Prostate gland (tissue), 2 donors: ENCODE measurements at regions not wholly inside any gene's neighbourhood (a gene's known extent, or its start where the extent isn't known, plus 50 kb on each side); places are given as distances from the start of the nearest gene placed in this dataset.

Experiments
- DNase-seq: peaks from one replicate; pipeline ENCODE4 v3.0.0-alpha.2; 2019; ENCODE audit warnings: low spot score
- H3K27ac ChIP-seq, 2 donors: fragments of 200-600 bp; sonication (generic); 2 replicates each; pipeline ENCODE4 v1.5.1; 2017 to 2019
- H3K27me3 ChIP-seq: fragments of 200-600 bp; sonication (generic); replicated peaks from 2 replicates; pipeline ENCODE4 v1.5.1; 2019; ENCODE audit not compliant: insufficient read depth
- H3K36me3 ChIP-seq, 2 donors: fragments of 200-600 bp; sonication (generic); 1 replicate in 1 of 2; 2 replicates in 1 of 2; pipeline versions ENCODE4 v1.5.1 to v1.8.1; 2017 to 2019
- H3K4me1 ChIP-seq: fragments of 200-600 bp; sonication (generic); replicated peaks from 2 replicates; pipeline ENCODE4 v1.5.1; 2019
- H3K4me3 ChIP-seq, 2 donors: fragments of 200-600 bp; sonication (generic); 2 replicates each; pipeline ENCODE4 v1.5.1; 2017 to 2019
- H3K9me3 ChIP-seq: fragments of 200-600 bp; sonication (generic); 2 replicates; pipeline ENCODE4 v1.5.1; 2017
- POLR2A ChIP-seq: fragments of 450-650 bp; IDR thresholded peaks from one replicate; pipeline ENCODE4 v1.6.1; 2016; ENCODE audit warnings: antibody characterized with exemption, mild to moderate bottlenecking
- POLR2AphosphoS5 ChIP-seq: sonication (generic); formaldehyde crosslinking; IDR thresholded peaks from one replicate; pipeline ENCODE4 v1.6.1; 2017; ENCODE audit warnings: antibody characterized with exemption
- whole genome bisulfite sequencing: methylation state at CpG from one replicate; pipeline ENCODE4 v1.1.5; 2018; 5-methylcytosine and 5-hydroxymethylcytosine counted together
- intact Hi-C: fragments of 100-400 bp; cut with DNase I; formaldehyde crosslinking; loops from one replicate; pipeline ENCODE4 v1.14.2; 2022
- TF ChIP-seq, protein P1 (sequence below), 4 experiments: fragments of 200-600 bp in 2 of 4; fragments of 450-650 bp in 2 of 4; sonication (generic) in 2 of 4; IDR thresholded peaks; 1 replicate in 3 of 4; 2 replicates in 1 of 4; pipeline ENCODE4 v1.5.1; 2016 to 2019; ENCODE audit warnings: antibody characterized with exemption in 4 of 4, mild to moderate bottlenecking in 2 of 4, moderate library complexity in 2 of 4

GRCh38 chr20:37643400-37643799 lies 50.4 kb upstream of the CTNNBL1 start:
- TF ChIP-seq POLR2A (no peak), POLR2AphosphoS5 (no peak)
- TF ChIP-seq, protein P1, sequence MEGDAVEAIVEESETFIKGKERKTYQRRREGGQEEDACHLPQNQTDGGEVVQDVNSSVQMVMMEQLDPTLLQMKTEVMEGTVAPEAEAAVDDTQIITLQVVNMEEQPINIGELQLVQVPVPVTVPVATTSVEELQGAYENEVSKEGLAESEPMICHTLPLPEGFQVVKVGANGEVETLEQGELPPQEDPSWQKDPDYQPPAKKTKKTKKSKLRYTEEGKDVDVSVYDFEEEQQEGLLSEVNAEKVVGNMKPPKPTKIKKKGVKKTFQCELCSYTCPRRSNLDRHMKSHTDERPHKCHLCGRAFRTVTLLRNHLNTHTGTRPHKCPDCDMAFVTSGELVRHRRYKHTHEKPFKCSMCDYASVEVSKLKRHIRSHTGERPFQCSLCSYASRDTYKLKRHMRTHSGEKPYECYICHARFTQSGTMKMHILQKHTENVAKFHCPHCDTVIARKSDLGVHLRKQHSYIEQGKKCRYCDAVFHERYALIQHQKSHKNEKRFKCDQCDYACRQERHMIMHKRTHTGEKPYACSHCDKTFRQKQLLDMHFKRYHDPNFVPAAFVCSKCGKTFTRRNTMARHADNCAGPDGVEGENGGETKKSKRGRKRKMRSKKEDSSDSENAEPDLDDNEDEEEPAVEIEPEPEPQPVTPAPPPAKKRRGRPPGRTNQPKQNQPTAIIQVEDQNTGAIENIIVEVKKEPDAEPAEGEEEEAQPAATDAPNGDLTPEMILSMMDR (IDR thresholded peaks at IDR 0.05) = no peak
- 75% methylated on average over 3 of the region's 3 CpGs for WGBS
- no peak for DNase-seq

GRCh38 chr20:37642246-37642645 lies 51.6 kb upstream of the CTNNBL1 start:
- Histone ChIP-seq H3K27me3 (peaks cover 2% of the 10 kb centered on the region), H3K36me3 (no peaks in the 10 kb centered on the region), H3K9me3 (no peaks in the 10 kb centered on the region), H3K4me3 (no peak overlapping the region), H3K27ac (no peak overlapping the region), H3K4me1 (no peaks in the 10 kb centered on the region)
- TF ChIP-seq POLR2AphosphoS5 = no peak
- TF ChIP-seq POLR2A = no peak
- TF ChIP-seq, protein P1 (IDR thresholded peaks at IDR 0.05) = no peak
- 89% methylated on average over 1 of the region's 1 CpG for whole genome bisulfite sequencing
- DNase-seq = no peak
- intact Hi-C loops = no loop called here

More at GRCh38 chr20:37643400-37643799, 50.4 kb upstream of the CTNNBL1 start:
- Histone ChIP-seq H3K4me3 (no peak overlapping the region), H3K36me3 (no peaks in the 10 kb centered on the region), H3K4me1 (no peaks in the 10 kb centered on the region), H3K9me3 (no peaks in the 10 kb centered on the region), H3K27me3 (peaks cover 2% of the 10 kb centered on the region), H3K27ac (no peak overlapping the region)
- intact Hi-C loops = no loop called here

GRCh38 chr20:37640600-37641561 lies 52.9 kb upstream of the CTNNBL1 start:
- no peak for DNase-seq
- no peaks in the 10 kb centered on the region for H3K4me1 ChIP-seq
- H3K27ac ChIP-seq = no peak overlapping the region
- TF ChIP-seq, protein P1 (IDR thresholded peaks at IDR 0.05) = no peak
- peaks cover 2% of the 10 kb centered on the region for H3K27me3 ChIP-seq
- 37% methylated on average over 13 of the region's 13 CpGs for WGBS
- H3K4me3 ChIP-seq = no peak overlapping the region
- intact Hi-C loops = no loop called here
- no peaks in the 10 kb centered on the region for H3K36me3 ChIP-seq
- H3K9me3 ChIP-seq = no peaks in the 10 kb centered on the region

GRCh38 chr20:37638527-37638926 lies 55.3 kb upstream of the CTNNBL1 start:
- no peak overlapping the region for H3K4me3 ChIP-seq
- H3K9me3 ChIP-seq = no peaks in the 10 kb centered on the region
- WGBS = 77% methylated on average over 2 of the region's 2 CpGs
- no peaks in the 10 kb centered on the region for H3K4me1 ChIP-seq
- no peak for DNase-seq
- intact Hi-C loops = no loop called here
- peaks cover 2% of the 10 kb centered on the region for H3K27me3 ChIP-seq
- no peak overlapping the region for H3K27ac ChIP-seq
- no peaks in the 10 kb centered on the region for H3K36me3 ChIP-seq
- TF ChIP-seq POLR2AphosphoS5 = no peak
- no peak for TF ChIP-seq POLR2A
- TF ChIP-seq, protein P1 (IDR thresholded peaks at IDR 0.05) = no peak

- Histone ChIP-seq H3K27ac (no peak overlapping the region), H3K27me3 (no peaks in the 10 kb centered on the region), H3K36me3 (no peaks in the 10 kb centered on the region), H3K9me3 (no peaks in the 10 kb centered on the region), H3K4me3 (no peak overlapping the region), H3K4me1 (no peaks in the 10 kb centered on the region)
- DNase-seq = no peak
- intact Hi-C loops = no loop called here
- WGBS = 73% methylated on average over 12 of the region's 12 CpGs
- TF ChIP-seq, protein P1 (IDR thresholded peaks at IDR 0.05) = no peak
- TF ChIP-seq POLR2A = no peak
- TF ChIP-seq POLR2AphosphoS5 = no peak
These were observed 56.9 kb upstream of the CTNNBL1 start for GRCh38 chr20:37636977-37637376.
